ENCODE measurements at regions not wholly inside any gene's neighbourhood (a gene's known extent, or its start where the extent isn't known, plus 50 kb on each side); places are given as distances from the start of the nearest gene placed in this dataset.

GRCh38 chr17:64784353-64785010, 122.4 kb upstream of the SMURF2 start (continued):
- TF ChIP-seq ZNF148 (tag by site-specific recombination; IDR thresholded peaks at IDR 0.05; ENCODE audit: borderline replicate concordance) (no peak), ZNF626 (tag by site-specific recombination; IDR thresholded peaks at IDR 0.05) (no peak), BCL11B (tag by site-specific recombination; IDR thresholded peaks at IDR 0.05; ENCODE audit: low read depth) (no peak), ZNF623 (tag by site-specific recombination; IDR thresholded peaks at IDR 0.05) (no peak), ZNF23 (tag by site-specific recombination; IDR thresholded peaks at IDR 0.05; ENCODE audit: borderline replicate concordance) (no peak)
- TF ChIP-seq, protein P1, sequence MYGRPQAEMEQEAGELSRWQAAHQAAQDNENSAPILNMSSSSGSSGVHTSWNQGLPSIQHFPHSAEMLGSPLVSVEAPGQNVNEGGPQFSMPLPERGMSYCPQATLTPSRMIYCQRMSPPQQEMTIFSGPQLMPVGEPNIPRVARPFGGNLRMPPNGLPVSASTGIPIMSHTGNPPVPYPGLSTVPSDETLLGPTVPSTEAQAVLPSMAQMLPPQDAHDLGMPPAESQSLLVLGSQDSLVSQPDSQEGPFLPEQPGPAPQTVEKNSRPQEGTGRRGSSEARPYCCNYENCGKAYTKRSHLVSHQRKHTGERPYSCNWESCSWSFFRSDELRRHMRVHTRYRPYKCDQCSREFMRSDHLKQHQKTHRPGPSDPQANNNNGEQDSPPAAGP (tag by site-specific recombination; IDR thresholded peaks at IDR 0.05): no peak

- Histone ChIP-seq H3K4me1 (ENCODE audit: control insufficient read depth, insufficient read depth, low read length) (no peaks in the 10 kb centered on the region), H3K9me3 (ENCODE audit: control insufficient read depth, insufficient read depth, low read depth, low read length) (no peaks in the 10 kb centered on the region), H3K36me3 (ENCODE audit: control insufficient read depth in 2 of 2, insufficient read depth in 1 of 2, low read length in 2 of 2) (peaks cover 0 to 31% of the 10 kb centered on the region in 2 experiments; a peak in 2 of 3 replicates), H3K4me3 (ENCODE audit: low read depth, low read length) (no peak overlapping the region), H3K27ac (ENCODE audit: extremely low read depth, low read depth, low read length) (no peak overlapping the region)
- ChIA-PET POLR2A (no interaction called here), CTCF (no interaction called here)
- no peak for TF ChIP-seq YY1 (tag by site-specific recombination; IDR thresholded peaks at IDR 0.05)
- TF ChIP-seq ZNF175 (tag by site-specific recombination; IDR thresholded peaks at IDR 0.05): no peak
- TF ChIP-seq ZBTB7A (tag by site-specific recombination; IDR thresholded peaks at IDR 0.05; ENCODE audit: low read depth): no peak
- TF ChIP-seq SP2 (tag by site-specific recombination; IDR thresholded peaks at IDR 0.05): no peak
- TF ChIP-seq, protein P2, sequence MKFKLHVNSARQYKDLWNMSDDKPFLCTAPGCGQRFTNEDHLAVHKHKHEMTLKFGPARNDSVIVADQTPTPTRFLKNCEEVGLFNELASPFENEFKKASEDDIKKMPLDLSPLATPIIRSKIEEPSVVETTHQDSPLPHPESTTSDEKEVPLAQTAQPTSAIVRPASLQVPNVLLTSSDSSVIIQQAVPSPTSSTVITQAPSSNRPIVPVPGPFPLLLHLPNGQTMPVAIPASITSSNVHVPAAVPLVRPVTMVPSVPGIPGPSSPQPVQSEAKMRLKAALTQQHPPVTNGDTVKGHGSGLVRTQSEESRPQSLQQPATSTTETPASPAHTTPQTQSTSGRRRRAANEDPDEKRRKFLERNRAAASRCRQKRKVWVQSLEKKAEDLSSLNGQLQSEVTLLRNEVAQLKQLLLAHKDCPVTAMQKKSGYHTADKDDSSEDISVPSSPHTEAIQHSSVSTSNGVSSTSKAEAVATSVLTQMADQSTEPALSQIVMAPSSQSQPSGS (tag by site-specific recombination; IDR thresholded peaks at IDR 0.05; ENCODE audit: low read depth): no peak
- no peak for TF ChIP-seq GFI1B (tag by site-specific recombination; IDR thresholded peaks at IDR 0.05)
Measured at GRCh38 chr17:64783556-64784352, 121.6 kb upstream of the SMURF2 start.

DNA sequence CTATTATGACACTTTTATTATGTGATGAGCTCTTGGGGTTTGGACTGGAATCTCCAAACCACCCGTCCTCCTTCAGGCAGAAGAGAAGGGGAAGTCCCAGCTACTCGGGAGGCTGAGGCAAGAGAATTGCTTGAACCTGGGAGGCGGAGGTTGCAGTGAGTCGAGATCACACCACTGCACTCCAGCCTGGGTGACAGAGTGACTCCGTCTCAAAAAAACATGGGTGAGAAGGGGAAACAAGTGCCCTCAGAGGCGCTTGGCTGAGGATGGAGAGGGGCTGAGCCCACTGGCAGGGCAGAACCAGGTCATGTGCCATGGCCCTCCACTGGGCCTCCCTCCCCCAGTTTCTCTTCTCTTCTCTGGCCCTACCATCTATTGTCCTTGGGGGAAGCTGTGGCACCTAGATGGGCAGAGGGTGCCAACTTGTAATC, 120.9 kb upstream of the SMURF2 start:
- Histone ChIP-seq H3K9me3 (ENCODE audit: control insufficient read depth, insufficient read depth, low read depth, low read length) (no peaks in the 10 kb centered on the region), H3K4me1 (ENCODE audit: control insufficient read depth, insufficient read depth, low read length) (no peaks in the 10 kb centered on the region), H3K4me3 (ENCODE audit: low read depth, low read length) (no peak overlapping the region), H3K27ac (ENCODE audit: extremely low read depth, low read depth, low read length) (no peak overlapping the region), H3K36me3 (ENCODE audit: control insufficient read depth in 2 of 2, insufficient read depth in 1 of 2, low read length in 2 of 2) (peaks cover 0 to 32% of the 10 kb centered on the region in 2 experiments; a peak in 2 of 3 replicates)
- POLR2A ChIA-PET: no interaction called here
- CTCF ChIA-PET: no interaction called here
- TF ChIP-seq ZNF335 (tag by site-specific recombination; conservative IDR thresholded peaks at IDR 0.05) (no peak), ZNF202 (tag by site-specific recombination; IDR thresholded peaks at IDR 0.05; ENCODE audit: borderline replicate concordance) (no peak), ZNF404 (tag by site-specific recombination; IDR thresholded peaks at IDR 0.05) (no peak), ZNF626 (tag by site-specific recombination; IDR thresholded peaks at IDR 0.05) (no peak), WT1 (tag by site-specific recombination; IDR thresholded peaks at IDR 0.05) (no peak), ZNF280D (tag by site-specific recombination; IDR thresholded peaks at IDR 0.05) (no peak), ZNF311 (tag by site-specific recombination; IDR thresholded peaks at IDR 0.05; ENCODE audit: borderline replicate concordance) (no peak), HOXA7 (CRISPR knock-in tag; IDR thresholded peaks at IDR 0.05; ENCODE audit: borderline replicate concordance) (no peak)
- TF ChIP-seq, protein P3, sequence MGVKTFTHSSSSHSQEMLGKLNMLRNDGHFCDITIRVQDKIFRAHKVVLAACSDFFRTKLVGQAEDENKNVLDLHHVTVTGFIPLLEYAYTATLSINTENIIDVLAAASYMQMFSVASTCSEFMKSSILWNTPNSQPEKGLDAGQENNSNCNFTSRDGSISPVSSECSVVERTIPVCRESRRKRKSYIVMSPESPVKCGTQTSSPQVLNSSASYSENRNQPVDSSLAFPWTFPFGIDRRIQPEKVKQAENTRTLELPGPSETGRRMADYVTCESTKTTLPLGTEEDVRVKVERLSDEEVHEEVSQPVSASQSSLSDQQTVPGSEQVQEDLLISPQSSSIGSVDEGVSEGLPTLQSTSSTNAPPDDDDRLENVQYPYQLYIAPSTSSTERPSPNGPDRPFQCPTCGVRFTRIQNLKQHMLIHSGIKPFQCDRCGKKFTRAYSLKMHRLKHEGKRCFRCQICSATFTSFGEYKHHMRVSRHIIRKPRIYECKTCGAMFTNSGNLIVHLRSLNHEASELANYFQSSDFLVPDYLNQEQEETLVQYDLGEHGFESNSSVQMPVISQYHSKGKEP (tag by site-specific recombination; IDR thresholded peaks at IDR 0.05): no peak
- TF ChIP-seq, protein P2 (tag by site-specific recombination; IDR thresholded peaks at IDR 0.05; ENCODE audit: low read depth): no peak
